Adrenal gland (tissue), 5 donors: ENCODE measurements at regions not wholly inside any gene's neighbourhood (a gene's known extent, or its start where the extent isn't known, plus 50 kb on each side); places are given as distances from the start of the nearest gene placed in this dataset.

Experiments used
- POLR2A ChIP-seq, 2 donors: fragments of 450-650 bp; IDR thresholded peaks; one replicate each; pipeline ENCODE4 v1.6.1; 2017; ENCODE audit warnings: antibody characterized with exemption in 2 of 2, mild to moderate bottlenecking in 2 of 2, moderate library complexity in 1 of 2
- TF ChIP-seq, protein P1 (sequence below), 6 experiments: fragments of 450-650 bp in 4 of 6; fragments of 200-600 bp in 2 of 6; sonication (generic) in 1 of 6; IDR thresholded peaks; 1 replicate in 5 of 6; 2 replicates in 1 of 6; pipeline versions ENCODE4 v1.5.1 to v1.8.0; 2016 to 2021; ENCODE audit warnings: antibody characterized with exemption in 6 of 6, mild to moderate bottlenecking in 2 of 6, moderate library complexity in 1 of 6
- donor health status: DM: no; HTN: no; CAD: no.

DNA sequence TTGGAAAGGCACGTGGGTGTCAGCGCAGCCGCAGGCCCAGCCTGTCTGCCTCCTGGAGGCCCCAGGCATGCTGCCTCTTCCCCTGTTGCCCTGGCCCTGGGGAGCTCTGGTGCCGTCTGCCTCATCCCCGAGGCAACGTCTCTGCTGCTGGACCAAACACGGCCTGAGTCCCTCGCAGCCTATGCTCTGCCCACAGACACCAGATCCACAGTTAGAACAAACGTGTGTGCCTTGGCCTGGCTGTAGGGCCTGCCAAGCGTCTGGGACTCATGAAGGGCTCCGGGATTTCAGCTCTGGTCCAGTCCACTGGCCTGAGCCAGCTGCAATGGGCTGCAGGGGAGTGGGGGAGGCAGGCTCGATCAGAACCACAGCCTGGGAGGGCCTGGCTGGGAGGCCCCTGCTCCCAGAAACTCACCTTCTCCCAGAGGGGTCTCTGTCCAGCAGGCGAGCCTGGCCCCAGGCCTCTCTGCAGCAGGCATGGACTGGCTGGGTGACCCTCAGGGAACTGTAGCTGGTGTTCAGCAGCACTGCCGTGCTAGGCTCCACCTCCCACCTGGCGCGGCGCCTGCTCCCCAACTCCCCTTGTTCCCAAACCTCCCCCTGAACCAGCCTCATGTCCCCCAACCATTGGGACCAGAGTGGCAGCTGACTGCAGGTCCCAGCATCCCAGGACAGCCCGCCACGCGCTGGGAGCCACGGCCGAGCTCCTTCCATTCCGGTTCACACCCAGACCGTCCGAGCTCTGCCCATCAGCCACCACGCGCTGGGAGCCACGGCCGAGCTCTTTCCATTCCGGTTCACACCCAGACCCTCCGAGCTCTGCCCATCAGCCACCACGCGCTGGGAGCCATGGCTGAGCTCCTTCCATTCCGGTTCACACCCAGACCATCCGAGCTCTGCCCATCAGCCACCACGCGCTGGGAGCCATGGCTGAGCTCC is 197.0 kb downstream of the DLL1 start:
- TF ChIP-seq, protein P1, sequence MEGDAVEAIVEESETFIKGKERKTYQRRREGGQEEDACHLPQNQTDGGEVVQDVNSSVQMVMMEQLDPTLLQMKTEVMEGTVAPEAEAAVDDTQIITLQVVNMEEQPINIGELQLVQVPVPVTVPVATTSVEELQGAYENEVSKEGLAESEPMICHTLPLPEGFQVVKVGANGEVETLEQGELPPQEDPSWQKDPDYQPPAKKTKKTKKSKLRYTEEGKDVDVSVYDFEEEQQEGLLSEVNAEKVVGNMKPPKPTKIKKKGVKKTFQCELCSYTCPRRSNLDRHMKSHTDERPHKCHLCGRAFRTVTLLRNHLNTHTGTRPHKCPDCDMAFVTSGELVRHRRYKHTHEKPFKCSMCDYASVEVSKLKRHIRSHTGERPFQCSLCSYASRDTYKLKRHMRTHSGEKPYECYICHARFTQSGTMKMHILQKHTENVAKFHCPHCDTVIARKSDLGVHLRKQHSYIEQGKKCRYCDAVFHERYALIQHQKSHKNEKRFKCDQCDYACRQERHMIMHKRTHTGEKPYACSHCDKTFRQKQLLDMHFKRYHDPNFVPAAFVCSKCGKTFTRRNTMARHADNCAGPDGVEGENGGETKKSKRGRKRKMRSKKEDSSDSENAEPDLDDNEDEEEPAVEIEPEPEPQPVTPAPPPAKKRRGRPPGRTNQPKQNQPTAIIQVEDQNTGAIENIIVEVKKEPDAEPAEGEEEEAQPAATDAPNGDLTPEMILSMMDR (IDR thresholded peaks at IDR 0.05), result no peak
- no peak for TF ChIP-seq POLR2A (IDR thresholded peaks at IDR 0.05)
